ENCODE measurements at regions not wholly inside any gene's neighbourhood (a gene's known extent, or its start where the extent isn't known, plus 50 kb on each side); places are given as distances from the start of the nearest gene placed in this dataset.

- no peak overlapping the region for H3K4me3 ChIP-seq (ENCODE audit: low read depth, low read length)
- ChIA-PET CTCF (interaction anchor here (1.3 kb wide), 1 partner anchor 255 kb away, joined by 5 read pairs; no protein-coding TSS in a partner anchor), POLR2A (no interaction called here)
- peak; percentile 71 for DNase-seq (ENCODE audit: low read depth, low spot score)
- no peak for TF ChIP-seq CTCF (IDR thresholded peaks at IDR 0.05; ENCODE audit: insufficient read depth, low read length, missing control alignments)
Measured at GRCh38 chr5:143887903-143888665, 76.1 kb downstream of the HMHB1 start.

- POLR2A ChIA-PET, result interaction anchor here (0.7 kb wide), 1 partner anchor 484 kb away, joined by 3 read pairs; no protein-coding TSS in a partner anchor
- CTCF ChIA-PET, result interaction anchor here (1.1 kb wide), 1 partner anchor 12 kb away, joined by 4 read pairs; no protein-coding TSS in a partner anchor
- TF ChIP-seq CTCF (IDR thresholded peaks at IDR 0.05; ENCODE audit: insufficient read depth, low read length, missing control alignments), result no peak
- DNase-seq (ENCODE audit: low read depth, low spot score), result no peak
- H3K4me3 ChIP-seq (ENCODE audit: low read depth, low read length), result no peak overlapping the region
Measured at GRCh38 chr5:143888912-143889311, 77.0 kb downstream of the HMHB1 start.

- POLR2A ChIA-PET, result interaction anchor here (0.7 to 1.0 kb wide), 2 partner anchors 97 to 249 kb away, joined by 3 to 4 read pairs; no protein-coding TSS in a partner anchor
- no peak overlapping the region for H3K4me3 ChIP-seq (ENCODE audit: low read depth, low read length)
- peak; percentile 85 for DNase-seq (ENCODE audit: low read depth, low spot score)
- no peak for TF ChIP-seq CTCF (IDR thresholded peaks at IDR 0.05; ENCODE audit: insufficient read depth, low read length, missing control alignments)
- CTCF ChIA-PET, result interaction anchor here (1.1 to 1.7 kb wide), 3 partner anchors 18 to 250 kb away, joined by 3 to 5 read pairs (median 3); no protein-coding TSS in a partner anchor
Measured at GRCh38 chr5:143889986-143890385, 78.0 kb downstream of the HMHB1 start.

GRCh38 chr5:143890487-143890886 lies 78.5 kb downstream of the HMHB1 start:
- H3K4me3 ChIP-seq (ENCODE audit: low read depth, low read length), result no peak overlapping the region
- no peak for DNase-seq (ENCODE audit: low read depth, low spot score)
- no peak for TF ChIP-seq CTCF (IDR thresholded peaks at IDR 0.05; ENCODE audit: insufficient read depth, low read length, missing control alignments)
- ChIA-PET CTCF (interaction anchor here (1.1 to 1.7 kb wide), 3 partner anchors 18 to 249 kb away, joined by 3 to 5 read pairs (median 3); no protein-coding TSS in a partner anchor), POLR2A (interaction anchor here (0.7 to 1.0 kb wide), 2 partner anchors 97 to 248 kb away, joined by 3 to 4 read pairs; no protein-coding TSS in a partner anchor)

GRCh38 chr5:143892271-143892670 lies 80.3 kb downstream of the HMHB1 start:
- no peak for DNase-seq (ENCODE audit: low read depth, low spot score)
- no peak for TF ChIP-seq CTCF (IDR thresholded peaks at IDR 0.05; ENCODE audit: insufficient read depth, low read length, missing control alignments)
- POLR2A ChIA-PET, result no interaction called here
- CTCF ChIA-PET, result no interaction called here
- H3K4me3 ChIP-seq (ENCODE audit: low read depth, low read length), result no peak overlapping the region

- no peak for DNase-seq (ENCODE audit: low read depth, low spot score)
- H3K4me3 ChIP-seq (ENCODE audit: low read depth, low read length), result no peak overlapping the region
- ChIA-PET POLR2A (no interaction called here), CTCF (interaction anchor here (1.4 kb wide), 1 partner anchor 10 kb away, joined by 4 read pairs; no protein-coding TSS in a partner anchor)
- no peak for TF ChIP-seq CTCF (IDR thresholded peaks at IDR 0.05; ENCODE audit: insufficient read depth, low read length, missing control alignments)
Measured at GRCh38 chr5:143892908-143893307, 80.9 kb downstream of the HMHB1 start.
